Posterior vena cava (tissue), 2 donors: ENCODE measurements at regions not wholly inside any gene's neighbourhood (a gene's known extent, or its start where the extent isn't known, plus 50 kb on each side); places are given as distances from the start of the nearest gene placed in this dataset.

ENCODE experiments used
- DNase-seq: peaks from one replicate; pipeline ENCODE4 v3.0.0-alpha.2; 2020; ENCODE audit warnings: low spot score
- intact Hi-C, 2 donors: fragments of 100-400 bp; cut with DNase I; formaldehyde crosslinking; loops; one replicate each; pipeline versions ENCODE4 v1.14.1 to v1.14.2; 2022 to 2023
- donor health status: DM: yes; HTN: yes; CAD: no.
- donor health status: DM: yes; HTN: yes; CAD: no.

DNA sequence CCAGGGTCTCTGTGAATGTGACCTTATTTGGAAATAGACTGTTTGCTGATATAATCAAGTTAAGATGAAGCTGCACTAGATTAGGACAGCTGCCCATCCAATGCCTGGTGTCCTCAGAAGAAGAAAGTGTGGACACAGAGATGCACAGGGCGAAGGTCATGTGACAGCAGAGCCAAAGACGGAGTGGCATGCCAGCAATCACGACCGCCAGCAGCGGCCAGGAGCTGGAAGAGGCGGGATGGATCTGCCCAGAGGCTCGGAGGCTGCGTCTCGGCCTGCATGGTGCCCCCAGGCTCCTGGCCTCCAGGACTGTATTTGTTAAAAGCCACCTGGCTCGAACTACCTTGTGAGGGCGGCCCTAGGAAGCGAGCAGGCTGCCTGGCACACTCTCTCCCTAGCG is 76.5 kb downstream of the RFLNA start:
- intact Hi-C loops, result no loop called here
- DNase-seq, result no peak

DNA sequence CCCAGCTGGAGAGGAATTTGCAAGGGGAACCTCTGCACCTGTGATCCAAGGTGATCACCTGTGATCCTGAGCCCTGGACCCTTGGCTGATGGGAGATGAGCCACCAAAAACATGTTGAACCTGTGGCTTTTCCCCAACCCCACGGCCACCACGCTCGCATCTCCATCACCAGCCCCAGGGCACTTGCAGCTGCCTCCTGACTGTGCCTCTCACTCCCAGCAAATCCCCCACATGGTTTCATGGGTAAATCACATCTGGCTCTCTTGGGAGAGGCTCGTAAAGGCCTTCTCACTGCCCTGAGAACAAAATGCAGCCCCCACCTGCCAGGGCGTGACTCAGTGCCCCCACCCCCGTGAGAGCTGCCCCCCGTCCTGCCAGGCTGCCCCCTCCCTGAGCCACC is 76.0 kb downstream of the RFLNA start:
- intact Hi-C loops, result no loop called here
- DNase-seq, result no peak

DNA sequence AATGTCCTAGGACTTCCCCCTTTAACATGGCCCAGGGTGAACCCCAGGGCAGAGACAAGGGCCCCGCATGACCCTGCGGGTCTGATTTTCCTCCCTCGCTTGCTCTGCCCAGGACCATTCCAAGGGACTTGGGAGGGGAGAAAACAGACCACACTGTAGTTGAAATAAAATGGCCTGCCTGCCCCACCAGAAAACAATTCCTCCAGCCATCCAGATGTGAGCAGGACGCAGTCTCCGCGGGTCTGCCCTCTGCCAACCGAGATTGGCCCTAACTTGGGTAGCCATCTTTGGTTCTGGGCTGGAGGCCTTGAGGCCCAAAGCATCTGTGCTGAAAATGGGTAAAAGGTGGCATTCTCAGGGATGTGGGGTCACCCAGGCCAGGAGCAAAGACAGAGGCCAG is 75.5 kb downstream of the RFLNA start:
- DNase-seq, result no peak
- intact Hi-C loops, result no loop called here

DNA sequence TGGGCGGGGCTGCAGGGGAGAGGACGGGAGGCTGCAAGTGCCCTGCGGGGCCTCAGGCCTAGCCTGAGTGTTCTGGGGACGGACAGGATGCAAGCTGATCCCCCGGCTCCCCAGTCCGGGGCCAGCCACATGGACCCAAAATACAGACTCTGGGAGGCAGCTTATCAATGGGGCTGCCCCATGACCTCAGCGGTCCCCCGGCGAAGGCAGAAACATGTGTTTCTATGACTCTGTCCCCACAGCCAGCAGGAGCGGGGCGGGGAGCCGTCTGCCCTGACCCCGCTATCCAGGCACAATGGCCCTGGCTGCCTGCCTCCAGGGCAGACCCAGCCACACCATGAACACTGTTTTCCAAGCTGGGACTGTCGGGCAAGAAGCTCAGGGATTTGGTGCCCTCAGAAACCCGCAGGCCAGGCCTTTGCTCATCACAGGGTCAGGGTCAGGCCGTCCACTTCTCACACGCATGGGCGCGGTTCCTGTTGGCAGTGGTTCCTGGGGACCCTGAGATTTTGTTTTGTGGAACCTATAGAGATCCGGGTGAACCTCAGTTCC is 75.0 kb downstream of the RFLNA start:
- no peak for DNase-seq
- intact Hi-C loops, result no loop called here

DNA sequence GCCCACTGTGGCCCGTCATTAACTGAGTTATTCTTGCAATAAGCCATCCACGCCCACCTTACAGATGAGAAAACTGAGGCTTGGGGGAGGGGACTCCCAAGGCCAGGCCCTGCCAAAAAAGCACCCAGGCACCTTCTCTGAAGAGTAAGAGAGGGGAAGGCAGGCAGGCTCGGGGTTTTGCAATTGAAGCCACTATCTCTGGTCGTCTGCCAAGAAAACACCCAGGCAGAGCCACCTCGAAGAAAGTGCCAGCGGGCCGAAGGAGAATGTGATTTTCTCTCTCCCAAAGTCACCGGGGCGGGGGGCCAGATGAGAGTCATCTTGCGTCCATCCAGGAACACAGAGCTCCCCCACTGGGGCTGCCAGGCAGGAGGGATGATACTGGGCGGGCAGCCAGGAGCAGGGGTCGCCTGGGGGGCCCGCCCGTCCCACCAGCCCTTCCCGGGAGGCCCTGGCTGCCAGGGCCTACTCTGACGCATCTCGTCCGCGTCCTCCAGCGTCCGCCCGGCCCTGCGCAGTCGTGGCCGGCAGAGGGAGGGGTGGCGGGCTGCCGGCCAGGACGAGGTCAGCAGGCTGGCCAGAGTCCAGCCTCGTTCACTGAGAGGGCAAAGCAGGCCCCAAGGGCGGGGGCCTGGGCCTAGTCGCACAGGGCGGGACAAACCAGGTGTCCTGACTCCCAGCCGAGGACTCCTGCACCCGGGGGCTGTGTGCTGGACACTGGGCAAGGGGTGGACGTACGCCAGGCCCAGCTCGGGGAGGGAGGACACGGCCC is 74.3 kb downstream of the RFLNA start:
- DNase-seq, result peak; percentile 96
- intact Hi-C loops, result no loop called here

DNA sequence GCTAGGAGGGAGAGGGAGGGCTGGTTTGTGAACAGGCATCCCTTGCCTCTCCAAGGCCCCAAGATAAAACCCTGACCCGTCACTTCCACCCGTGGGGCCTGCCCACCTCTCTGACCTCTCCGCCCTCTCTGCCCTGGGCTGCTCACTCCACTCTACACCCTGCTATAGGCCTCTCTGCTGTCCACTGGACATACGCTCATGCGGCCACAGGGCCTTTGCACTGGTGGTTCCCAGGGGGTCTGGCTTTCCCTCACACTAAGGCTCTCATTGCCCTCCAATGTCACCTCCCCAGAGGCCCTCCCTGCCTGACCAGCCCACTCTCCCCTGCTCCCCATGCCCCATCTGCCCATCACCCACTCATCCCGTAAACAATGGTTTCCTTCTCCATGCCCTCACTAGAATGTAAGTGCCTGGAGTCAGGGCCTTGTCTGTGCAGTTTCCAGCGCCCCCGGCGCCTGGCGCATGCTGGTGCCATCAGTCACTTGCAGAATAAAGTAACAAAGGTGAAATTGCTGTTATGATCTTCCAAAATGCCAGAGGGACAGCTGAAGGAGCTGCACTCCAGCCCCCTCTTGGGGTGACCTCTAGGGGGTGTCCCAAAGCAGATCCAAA is 73.6 kb downstream of the RFLNA start:
- intact Hi-C loops, result no loop called here
- no peak for DNase-seq

DNA sequence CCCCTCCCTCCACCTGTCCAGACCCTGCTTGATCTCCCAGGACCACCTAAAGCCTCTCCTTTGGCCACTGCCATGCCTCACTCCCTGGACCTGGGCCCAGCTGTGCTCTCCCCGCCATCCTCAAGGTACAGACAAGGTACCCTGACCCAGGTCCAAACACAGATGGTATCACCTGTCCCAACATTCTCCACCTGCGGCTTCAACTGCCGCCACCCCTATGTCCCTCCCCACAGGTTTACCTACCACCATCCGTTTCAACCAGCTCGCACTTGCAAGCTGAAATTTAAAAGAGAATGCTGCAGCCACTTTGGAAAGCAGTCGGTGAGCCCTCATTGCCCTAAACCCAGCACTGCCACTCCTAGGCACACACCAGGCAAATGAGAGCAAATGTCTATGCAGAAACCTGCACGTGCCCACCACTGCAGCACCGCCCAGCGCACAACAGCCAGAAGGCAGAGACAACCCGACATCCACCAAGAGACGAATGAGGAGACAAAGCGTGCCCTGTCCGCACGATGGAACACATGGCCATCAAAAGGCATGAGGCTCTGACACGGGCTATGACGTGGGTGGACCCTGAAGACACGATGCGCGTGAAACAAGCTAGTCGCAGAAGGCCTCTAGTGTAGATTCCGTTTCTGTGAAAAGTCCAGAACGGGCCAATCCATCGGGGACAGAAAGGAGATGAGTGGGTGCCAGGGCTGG is 71.0 kb downstream of the RFLNA start:
- intact Hi-C loops, result no loop called here
- no peak for DNase-seq
